ENCODE measurements at regions not wholly inside any gene's neighbourhood (a gene's known extent, or its start where the extent isn't known, plus 50 kb on each side); places are given as distances from the start of the nearest gene placed in this dataset.

DNA sequence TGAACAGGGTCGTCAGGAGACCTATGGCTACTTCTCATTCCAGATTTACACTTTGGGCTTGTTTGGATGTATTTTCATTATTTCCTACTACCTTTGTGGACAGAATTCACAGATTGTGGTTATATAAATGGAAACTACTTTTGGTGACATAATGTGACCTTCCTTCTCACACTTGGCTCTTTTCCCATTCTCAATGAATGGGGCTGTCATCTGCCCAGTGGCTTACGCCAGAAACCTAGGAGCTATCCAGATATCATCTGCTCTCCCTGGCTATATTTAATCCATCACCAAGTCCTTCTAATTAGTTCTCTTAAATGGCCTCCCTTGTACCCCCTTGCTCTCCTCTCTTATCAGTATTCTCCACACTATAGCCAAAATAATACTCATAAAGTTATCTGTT lies 1606.8 kb downstream of the KHDRBS2 start:
- 90% methylated on average over 2 of the region's 2 CpGs; no CpG with 5 or more reads in 1 of the 2 experiments for WGBS, 2 experiments (ENCODE audit: extremely low coverage in 1 of 2, insufficient coverage in 1 of 2, insufficient read length in 1 of 2, insufficient replicate concordance in 2 of 2, low coverage in 1 of 2, low lambda C conversion rate in 2 of 2, missing lambda C conversion rate in 1 of 2)
- Histone ChIP-seq H3K9me3 (ENCODE audit: insufficient read depth in 2 of 2, low read depth in 1 of 2, low read length in 1 of 2) (peaks cover 3% of the 10 kb centered on the region in 2 experiments; a peak in 2 of 4 replicates), H3K18ac (ENCODE audit: extremely low read depth, low read length) (no peak overlapping the region), H3K23ac (ENCODE audit: insufficient read length) (no peak overlapping the region), H3K4me2 (ENCODE audit: insufficient read depth in 1 of 2, low read depth in 2 of 2, low read length in 2 of 2) (no peak overlapping the region), H3K14ac (ENCODE audit: insufficient read length) (no peak overlapping the region), H2AFZ (ENCODE audit: low read length) (no peak overlapping the region), H2BK20ac (ENCODE audit: low read length) (no peak overlapping the region), H3K27me3 (replicated peaks in 1 of 4; ENCODE audit: control insufficient read depth in 3 of 4, extremely low read depth in 1 of 4, insufficient read depth in 3 of 4, low read length in 3 of 4) (no peaks in the 10 kb centered on the region), H3K36me3 (ENCODE audit: control insufficient read depth in 2 of 4, insufficient read depth in 4 of 4, low read length in 3 of 4) (no peaks in the 10 kb centered on the region; a peak in 1 of 8 replicates), H3K4me3 (ENCODE audit: extremely low read depth in 1 of 4, insufficient read depth in 2 of 4, low read depth in 3 of 4, low read length in 4 of 4) (no peak overlapping the region), H3K27ac (ENCODE audit: low read depth, low read length) (no peak overlapping the region), H2AK5ac (ENCODE audit: low read depth, low read length) (no peak overlapping the region), H3K23me2 (ENCODE audit: low read depth, low read length) (no peaks in the 10 kb centered on the region), H3K4ac (replicated peaks; ENCODE audit: insufficient read length, low read depth, low read length) (no peak overlapping the region), H3K9ac (replicated peaks in 1 of 4; ENCODE audit: extremely low read depth in 1 of 4, low read depth in 3 of 4, low read length in 3 of 4) (no peak overlapping the region), H4K8ac (ENCODE audit: extremely low read depth, insufficient read depth, low read length) (no peak overlapping the region), H2BK5ac (ENCODE audit: low read depth, low read length) (no peak overlapping the region), H3K79me2 (ENCODE audit: control insufficient read depth in 1 of 2, insufficient read depth in 2 of 2, low read length in 2 of 2) (no peaks in the 10 kb centered on the region), H3K4me1 (replicated peaks in 1 of 4; ENCODE audit: control insufficient read depth in 3 of 4, insufficient read depth in 4 of 4, low read length in 3 of 4) (no peaks in the 10 kb centered on the region), H2BK15ac (ENCODE audit: low read length) (no peak overlapping the region), H4K5ac (ENCODE audit: insufficient read length, low read depth, low read length) (no peak overlapping the region), H3K79me1 (ENCODE audit: low read depth, low read length) (no peaks in the 10 kb centered on the region), H4K20me1 (replicated peaks in 1 of 2; ENCODE audit: control insufficient read depth in 1 of 2, insufficient read depth in 2 of 2, low read length in 2 of 2) (no peaks in the 10 kb centered on the region), H3K56ac (replicated peaks; ENCODE audit: insufficient read length, low read depth, low read length) (no peak overlapping the region), H2BK12ac (ENCODE audit: low read depth, low read length) (no peak overlapping the region), H4K91ac (replicated peaks; ENCODE audit: insufficient read length, low read length) (no peak overlapping the region), H2BK120ac (replicated peaks; ENCODE audit: low read depth, low read length) (no peak overlapping the region)
- POLR2A ChIA-PET (ENCODE audit: partially characterized antibody) = no interaction called here
- FAIRE-seq = no peak
- DNase-seq (ENCODE audit: low read depth in 1 of 2, low spot score in 2 of 2) = no peak
- TF ChIP-seq ASH2L (IDR thresholded peaks at IDR 0.05; ENCODE audit: low read length) = no peak
- CTCF ChIA-PET (ENCODE audit: partially characterized antibody) = no interaction called here

All from H1 (cell line).